ENCODE measurements at regions not wholly inside any gene's neighbourhood (a gene's known extent, or its start where the extent isn't known, plus 50 kb on each side); places are given as distances from the start of the nearest gene placed in this dataset.

DNA sequence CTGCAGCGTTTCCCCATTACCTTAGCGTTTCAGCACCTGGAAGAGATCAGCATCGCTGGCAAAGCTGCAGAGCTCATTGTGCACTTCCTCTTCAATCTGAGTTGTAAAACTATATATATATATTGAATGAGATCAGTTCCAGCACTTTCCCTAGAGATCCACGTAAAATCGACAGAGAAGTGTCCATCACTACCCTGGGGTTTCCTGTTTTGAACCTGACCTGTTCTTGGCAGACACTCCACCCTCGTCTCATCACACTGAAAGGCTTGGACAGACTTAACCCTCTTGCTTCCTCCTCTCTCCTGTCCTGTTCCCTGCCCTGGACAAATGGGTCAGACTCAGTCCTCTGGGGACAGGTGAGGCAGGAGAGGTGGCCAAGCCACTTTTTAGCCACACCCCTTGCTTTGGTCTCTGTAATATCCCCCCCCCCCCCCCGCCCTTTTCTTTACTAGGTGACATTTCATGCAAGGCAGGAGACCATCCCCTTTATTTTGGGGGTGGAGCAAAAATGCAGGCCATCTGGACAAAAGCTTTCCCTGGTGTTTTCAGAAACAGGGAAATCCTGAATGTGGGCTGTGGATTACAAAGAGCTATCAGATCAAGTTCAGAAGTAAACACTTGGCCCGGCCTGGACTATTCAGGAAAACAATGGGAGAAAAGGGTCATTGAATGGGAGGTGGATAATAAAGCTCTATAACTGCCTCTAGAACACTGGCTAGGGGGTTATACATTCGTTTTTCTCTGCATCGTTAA, 83.7 kb upstream of the KDM7A start:
- TF ChIP-seq, protein P1, sequence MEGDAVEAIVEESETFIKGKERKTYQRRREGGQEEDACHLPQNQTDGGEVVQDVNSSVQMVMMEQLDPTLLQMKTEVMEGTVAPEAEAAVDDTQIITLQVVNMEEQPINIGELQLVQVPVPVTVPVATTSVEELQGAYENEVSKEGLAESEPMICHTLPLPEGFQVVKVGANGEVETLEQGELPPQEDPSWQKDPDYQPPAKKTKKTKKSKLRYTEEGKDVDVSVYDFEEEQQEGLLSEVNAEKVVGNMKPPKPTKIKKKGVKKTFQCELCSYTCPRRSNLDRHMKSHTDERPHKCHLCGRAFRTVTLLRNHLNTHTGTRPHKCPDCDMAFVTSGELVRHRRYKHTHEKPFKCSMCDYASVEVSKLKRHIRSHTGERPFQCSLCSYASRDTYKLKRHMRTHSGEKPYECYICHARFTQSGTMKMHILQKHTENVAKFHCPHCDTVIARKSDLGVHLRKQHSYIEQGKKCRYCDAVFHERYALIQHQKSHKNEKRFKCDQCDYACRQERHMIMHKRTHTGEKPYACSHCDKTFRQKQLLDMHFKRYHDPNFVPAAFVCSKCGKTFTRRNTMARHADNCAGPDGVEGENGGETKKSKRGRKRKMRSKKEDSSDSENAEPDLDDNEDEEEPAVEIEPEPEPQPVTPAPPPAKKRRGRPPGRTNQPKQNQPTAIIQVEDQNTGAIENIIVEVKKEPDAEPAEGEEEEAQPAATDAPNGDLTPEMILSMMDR (conservative IDR thresholded peaks at IDR 0.05; ENCODE audit: low read depth, low read length), result no peak
- no peak for TF ChIP-seq EZH2phosphoT487 (IDR thresholded peaks at IDR 0.05; ENCODE audit: borderline replicate concordance, low read length)
- TF ChIP-seq EZH2 (IDR thresholded peaks at IDR 0.05; ENCODE audit: low read length, unreplicated experiment), result no peak
